Common myeloid progenitor, CD34-positive (primary cell): ENCODE measurements at regions not wholly inside any gene's neighbourhood (a gene's known extent, or its start where the extent isn't known, plus 50 kb on each side); places are given as distances from the start of the nearest gene placed in this dataset.
A peak's percentile ranks its signal among the peaks of the same experiment; 100 is the strongest.

Experiments used
- CTCF ChIA-PET: fragments of 350-600 bp; sonication (Branson Sonifier 250); formaldehyde crosslinking; loops from one replicate; lab custom pipeline; 2021; ENCODE audit warnings: antibody characterized with exemption; lab: Charles Lee
- POLR2A ChIA-PET: fragments of 350-600 bp; sonication (Branson Sonifier 250); formaldehyde crosslinking; loops from one replicate; lab custom pipeline; 2021; ENCODE audit warnings: antibody characterized with exemption; lab: Charles Lee
- DNase-seq, 3 donors: peaks; one replicate each; pipeline versions ENCODE4 v3.0.0 to v3.0.0-alpha.2; 2013
- H3K27ac ChIP-seq, 2 experiments: 1 replicate in 1 of 2; 2 replicates in 1 of 2; pipeline ENCODE4 v1.7.0; 2013; ENCODE audit warnings: inconsistent platforms in 2 of 2, low read length in 2 of 2, mild to moderate bottlenecking in 2 of 2, low read depth in 1 of 2, moderate library complexity in 1 of 2; ENCODE audit not compliant: severe bottlenecking in 2 of 2, insufficient read depth in 1 of 2, poor library complexity in 1 of 2
- H3K27me3 ChIP-seq, 5 experiments: replicated peaks in 2 of 5; 1 replicate in 3 of 5; 2 replicates in 2 of 5; pipeline versions ENCODE4 v1.6.1 to v1.7.0; 2013; ENCODE audit warnings: low read length in 4 of 5, mild to moderate bottlenecking in 2 of 5, moderate library complexity in 2 of 5, inconsistent platforms in 1 of 5; ENCODE audit not compliant: insufficient read depth in 5 of 5, control insufficient read depth in 4 of 5
- H3K36me3 ChIP-seq, 4 experiments: 1 replicate in 2 of 4; 2 replicates in 2 of 4; pipeline versions ENCODE4 v1.6.1 to v1.7.0; 2013; ENCODE audit warnings: low read length in 3 of 4, control low read depth in 1 of 4, mild to moderate bottlenecking in 1 of 4; ENCODE audit not compliant: control insufficient read depth in 4 of 4, insufficient read depth in 4 of 4
- H3K4me1 ChIP-seq, 4 experiments: 1 replicate in 3 of 4; 2 replicates in 1 of 4; pipeline versions ENCODE4 v1.6.1 to v1.7.1; 2013; ENCODE audit warnings: low read length in 3 of 4, mild to moderate bottlenecking in 3 of 4, control low read depth in 1 of 4, inconsistent platforms in 1 of 4, moderate library complexity in 1 of 4; ENCODE audit not compliant: control insufficient read depth in 4 of 4, insufficient read depth in 4 of 4; ENCODE audit errors: control extremely low read depth in 1 of 4
- H3K4me3 ChIP-seq, 7 experiments: 1 replicate in 4 of 7; 2 replicates in 3 of 7; pipeline versions ENCODE4 v1.5.1 to v1.7.0; 2013; ENCODE audit warnings: mild to moderate bottlenecking in 7 of 7, low read length in 6 of 7, moderate library complexity in 6 of 7, inconsistent platforms in 2 of 7, low read depth in 2 of 7, control low read depth in 1 of 7; ENCODE audit not compliant: insufficient read depth in 4 of 7, control insufficient read depth in 1 of 7; ENCODE audit errors: extremely low read depth in 1 of 7
- H3K9me3 ChIP-seq, 5 experiments: 1 replicate in 4 of 5; 2 replicates in 1 of 5; pipeline versions ENCODE4 v1.6.1 to v1.7.1; 2013; ENCODE audit warnings: low read length in 4 of 5, mild to moderate bottlenecking in 2 of 5, inconsistent platforms in 1 of 5, low read depth in 1 of 5, moderate library complexity in 1 of 5; ENCODE audit not compliant: control insufficient read depth in 4 of 5, insufficient read depth in 2 of 5; ENCODE audit errors: control extremely low read depth in 1 of 5
- WGBS: methylation state at CpG from one replicate; pipeline ENCODE4 v1.1.5; 2013; ENCODE audit not compliant: insufficient coverage; 5-methylcytosine and 5-hydroxymethylcytosine counted together

DNA sequence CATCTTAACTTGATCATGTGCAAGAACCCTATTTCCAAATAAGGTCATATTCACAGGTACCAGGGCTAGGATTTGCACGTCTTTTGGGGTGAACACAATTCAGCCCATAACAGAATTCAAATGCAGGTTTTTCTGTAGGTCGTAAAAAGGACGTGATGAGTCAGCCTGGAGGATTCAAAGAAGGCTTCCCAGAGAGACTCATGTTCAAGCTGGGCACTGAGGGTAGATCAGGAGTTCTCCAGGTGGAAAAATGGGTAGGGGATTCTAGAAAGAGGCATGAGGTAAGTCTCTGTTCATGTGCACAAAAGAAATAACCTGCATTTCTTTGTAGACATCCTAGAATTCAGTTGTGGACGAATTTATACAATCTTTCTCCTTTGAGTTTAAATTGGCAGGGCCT lies 160.4 kb downstream of the RPS24 start:
- CTCF ChIA-PET, result no interaction called here
- no peak overlapping the region for H3K4me3 ChIP-seq
- no peak for DNase-seq
- no peak overlapping the region for H3K27ac ChIP-seq
- H3K27me3 ChIP-seq, result no peaks in the 10 kb centered on the region
- WGBS, result 100% methylated on average over 4 of the region's 4 CpGs
- H3K4me1 ChIP-seq, result no peaks in the 10 kb centered on the region
- POLR2A ChIA-PET, result no interaction called here
- H3K36me3 ChIP-seq, result no peaks in the 10 kb centered on the region
- peaks cover 0 to 8% (median 5%) of the 10 kb centered on the region in 5 experiments for H3K9me3 ChIP-seq

DNA sequence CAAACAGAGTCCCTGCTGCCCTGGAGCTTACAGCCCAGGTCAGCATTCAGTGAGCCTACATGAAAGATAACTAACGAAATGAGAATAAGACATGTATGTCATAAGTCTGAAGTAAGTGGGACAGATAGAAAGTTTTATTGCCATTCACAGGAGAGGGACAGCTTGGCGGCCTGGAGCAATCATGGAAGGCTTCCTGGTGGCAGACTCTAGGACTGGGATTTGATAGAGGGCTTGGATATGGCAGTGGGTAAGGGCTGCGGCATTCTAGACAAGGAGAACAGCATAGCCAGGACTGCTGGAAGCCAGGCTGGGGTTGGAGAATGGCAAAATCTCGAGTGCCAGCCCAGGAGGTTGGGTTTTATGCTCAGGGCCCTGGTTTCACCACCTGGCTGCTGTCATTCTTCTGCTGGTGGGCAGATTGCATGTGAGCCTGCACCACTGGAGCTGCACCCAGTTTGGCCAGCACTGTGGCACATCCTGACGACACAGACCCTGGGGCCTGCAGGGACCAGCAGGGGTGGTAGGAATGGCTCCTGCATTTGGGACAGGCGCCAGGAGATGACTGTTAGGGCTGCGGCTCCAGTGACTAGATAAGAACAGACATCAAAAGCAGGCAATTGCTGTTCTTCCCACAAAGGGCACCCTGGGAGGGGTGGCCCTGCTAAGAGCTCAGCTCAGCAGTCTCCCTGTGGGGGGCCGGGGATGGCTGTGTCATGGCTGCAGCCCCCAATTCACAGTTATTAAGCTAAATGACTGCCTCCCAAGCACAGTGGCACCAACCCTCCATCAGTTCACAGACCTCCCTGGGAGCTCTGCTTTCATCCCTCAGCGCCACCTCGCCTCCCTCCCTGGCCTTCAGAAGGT lies 161.1 kb downstream of the RPS24 start:
- POLR2A ChIA-PET, result no interaction called here
- WGBS, result 86% methylated on average over 9 of the region's 10 CpGs

DNA sequence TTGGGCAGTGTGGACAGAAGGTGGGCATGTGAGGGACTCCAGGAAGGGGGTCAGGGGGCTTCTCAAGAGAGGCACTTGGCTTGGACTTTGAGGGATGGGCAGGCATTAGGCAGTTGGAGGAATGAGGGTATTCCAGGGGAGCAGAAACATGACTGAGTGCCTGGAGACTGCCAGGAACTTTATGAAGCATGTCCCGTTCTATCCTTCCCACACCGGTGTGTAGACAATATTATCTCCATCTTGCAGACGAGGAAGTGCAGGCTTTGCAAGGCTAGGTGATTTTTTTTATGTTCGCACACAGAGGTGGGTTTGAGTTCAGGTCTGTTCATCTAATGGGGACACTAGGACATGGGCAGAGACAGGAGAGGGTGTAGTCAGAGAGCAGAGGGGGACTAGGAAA lies 162.7 kb downstream of the RPS24 start:
- no peak for DNase-seq
- ChIA-PET CTCF (interaction anchor here (1.1 kb wide), 1 partner anchor 150 kb away, joined by 4 read pairs; no protein-coding TSS in a partner anchor), POLR2A (no interaction called here)
- Histone ChIP-seq H3K27ac (no peak overlapping the region), H3K4me3 (no peak overlapping the region), H3K4me1 (no peaks in the 10 kb centered on the region), H3K27me3 (no peaks in the 10 kb centered on the region), H3K36me3 (no peaks in the 10 kb centered on the region), H3K9me3 (peaks cover 0 to 8% (median 5%) of the 10 kb centered on the region in 5 experiments)
- 30% methylated on average over 4 of the region's 4 CpGs for WGBS

More for the DNA sequence above, 161.1 kb downstream of the RPS24 start:
- no peak for DNase-seq
- Histone ChIP-seq H3K27me3 (no peaks in the 10 kb centered on the region), H3K36me3 (no peaks in the 10 kb centered on the region), H3K27ac (no peak overlapping the region), H3K4me1 (no peaks in the 10 kb centered on the region), H3K9me3 (peaks cover 0 to 8% (median 5%) of the 10 kb centered on the region in 5 experiments), H3K4me3 (no peak overlapping the region)
- CTCF ChIA-PET, result no interaction called here

DNA sequence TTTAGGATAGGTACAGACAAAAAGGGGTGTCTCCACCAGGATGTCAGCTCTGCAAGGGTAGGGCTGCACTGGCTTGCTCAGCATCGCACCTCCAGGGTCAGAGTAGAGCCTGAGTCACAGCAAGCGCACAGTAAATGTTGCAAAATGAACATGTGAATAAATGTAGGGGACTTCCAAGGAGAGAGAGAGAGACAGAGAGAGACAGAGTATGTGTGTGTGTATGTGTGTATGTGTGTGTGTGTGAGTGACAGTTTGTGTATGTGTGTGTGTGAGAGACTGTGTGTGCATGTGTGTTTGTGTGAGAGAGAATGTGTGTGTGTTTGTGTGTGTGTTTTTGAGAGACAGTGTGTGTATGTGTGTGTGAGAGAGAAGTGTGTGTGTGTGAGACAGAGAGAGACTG lies 163.3 kb downstream of the RPS24 start:
- Histone ChIP-seq H3K36me3 (no peaks in the 10 kb centered on the region), H3K4me3 (no peak overlapping the region), H3K4me1 (no peaks in the 10 kb centered on the region), H3K27ac (no peak overlapping the region), H3K9me3 (peaks cover 0 to 8% (median 5%) of the 10 kb centered on the region in 5 experiments), H3K27me3 (no peaks in the 10 kb centered on the region)
- 100% methylated on average over 2 of the region's 2 CpGs for WGBS
- ChIA-PET POLR2A (no interaction called here), CTCF (interaction anchor here (0.6 kb wide), 1 partner anchor 1000 kb away, joined by 3 read pairs; no protein-coding TSS in a partner anchor)
- peak in 2 of 3 donors; percentile 34 to 44 for DNase-seq

DNA sequence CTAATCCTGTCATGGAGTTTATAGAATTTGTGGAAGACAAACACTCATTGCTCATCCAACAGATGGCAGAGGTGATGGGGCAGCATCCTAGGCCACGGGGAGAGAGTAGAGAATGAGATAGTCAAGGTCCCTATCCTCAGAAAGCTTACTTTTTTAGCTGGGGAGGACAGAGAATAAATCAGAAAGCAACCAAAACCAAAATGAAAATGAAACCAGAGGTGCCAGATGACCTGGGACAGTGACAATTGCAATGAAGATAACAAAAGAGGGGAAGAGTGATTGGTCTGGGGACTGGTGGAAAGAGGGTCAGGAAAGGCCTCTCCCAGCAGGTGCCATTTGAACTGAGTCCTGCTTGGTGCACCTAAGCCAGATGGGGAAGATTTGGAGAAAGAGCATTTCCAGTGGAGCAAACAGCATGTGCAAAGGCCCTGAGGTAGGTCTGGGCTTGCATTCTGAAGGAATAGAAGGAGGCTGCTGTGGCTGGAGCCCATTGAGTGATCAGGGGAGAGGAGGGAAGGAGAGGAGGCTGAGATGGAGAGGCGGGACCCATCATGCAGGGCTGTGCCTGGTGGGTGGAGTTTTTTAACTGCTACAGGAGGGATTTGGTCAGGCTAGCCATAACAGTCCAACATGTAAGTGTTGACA lies 164.1 kb downstream of the RPS24 start:
- Histone ChIP-seq H3K27me3 (no peaks in the 10 kb centered on the region), H3K27ac (no peak overlapping the region), H3K4me3 (no peak overlapping the region), H3K4me1 (no peaks in the 10 kb centered on the region), H3K9me3 (peaks cover 0 to 8% (median 5%) of the 10 kb centered on the region in 5 experiments), H3K36me3 (no peaks in the 10 kb centered on the region)
- no peak for DNase-seq
- CTCF ChIA-PET, result no interaction called here
- 100% methylated on average over 2 of the region's 2 CpGs for WGBS
- POLR2A ChIA-PET, result no interaction called here

DNA sequence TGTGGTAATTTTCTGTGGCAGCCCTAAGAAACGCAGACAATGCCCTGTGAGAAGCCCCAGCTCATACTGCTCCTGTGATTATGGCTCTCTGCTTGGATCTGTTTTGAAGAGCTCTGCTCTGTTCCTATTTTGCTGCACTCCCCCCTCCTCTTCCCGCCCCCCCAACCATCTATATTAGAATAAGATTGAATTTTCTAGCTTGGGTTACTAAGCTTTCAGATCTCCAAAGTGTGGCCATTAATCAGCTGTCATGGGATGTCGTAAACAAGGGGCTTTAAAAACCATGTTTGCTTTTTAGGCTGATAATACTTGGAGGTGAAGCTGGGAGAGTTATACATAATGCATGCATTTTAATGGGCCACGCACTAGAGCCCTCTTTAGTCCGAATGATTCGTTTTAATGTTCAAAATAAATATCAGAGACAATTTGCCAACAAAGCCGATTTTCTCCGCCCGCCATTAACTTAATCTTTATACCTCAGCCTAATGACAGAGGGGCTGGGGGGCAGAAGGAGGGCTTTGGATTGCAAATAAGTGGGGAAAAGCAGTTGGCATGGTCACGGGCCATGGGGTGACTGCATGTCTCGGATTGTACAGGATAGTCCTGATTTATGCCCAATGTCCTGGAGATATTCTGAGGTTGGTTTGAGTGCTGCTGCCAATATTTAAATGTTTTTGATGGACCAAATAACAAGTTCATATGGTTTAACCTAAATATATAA lies 165.5 kb downstream of the RPS24 start:
- 100% methylated on average over 6 of the region's 11 CpGs for WGBS
- no peaks in the 10 kb centered on the region for H3K9me3 ChIP-seq
- ChIA-PET CTCF (interaction anchor here (1.2 to 1.3 kb wide), 2 partner anchors 13 kb away, joined by 3 to 8 read pairs; no protein-coding TSS in a partner anchor), POLR2A (no interaction called here)
- H3K27me3 ChIP-seq, result no peaks in the 10 kb centered on the region
- no peak overlapping the region for H3K4me3 ChIP-seq
- no peak for DNase-seq
- H3K27ac ChIP-seq, result no peak overlapping the region
- H3K36me3 ChIP-seq, result no peaks in the 10 kb centered on the region
- H3K4me1 ChIP-seq, result peaks cover 0 to 3% (median 2%) of the 10 kb centered on the region in 4 experiments
